ENCODE measurements at regions not wholly inside any gene's neighbourhood (a gene's known extent, or its start where the extent isn't known, plus 50 kb on each side); places are given as distances from the start of the nearest gene placed in this dataset.

DNA sequence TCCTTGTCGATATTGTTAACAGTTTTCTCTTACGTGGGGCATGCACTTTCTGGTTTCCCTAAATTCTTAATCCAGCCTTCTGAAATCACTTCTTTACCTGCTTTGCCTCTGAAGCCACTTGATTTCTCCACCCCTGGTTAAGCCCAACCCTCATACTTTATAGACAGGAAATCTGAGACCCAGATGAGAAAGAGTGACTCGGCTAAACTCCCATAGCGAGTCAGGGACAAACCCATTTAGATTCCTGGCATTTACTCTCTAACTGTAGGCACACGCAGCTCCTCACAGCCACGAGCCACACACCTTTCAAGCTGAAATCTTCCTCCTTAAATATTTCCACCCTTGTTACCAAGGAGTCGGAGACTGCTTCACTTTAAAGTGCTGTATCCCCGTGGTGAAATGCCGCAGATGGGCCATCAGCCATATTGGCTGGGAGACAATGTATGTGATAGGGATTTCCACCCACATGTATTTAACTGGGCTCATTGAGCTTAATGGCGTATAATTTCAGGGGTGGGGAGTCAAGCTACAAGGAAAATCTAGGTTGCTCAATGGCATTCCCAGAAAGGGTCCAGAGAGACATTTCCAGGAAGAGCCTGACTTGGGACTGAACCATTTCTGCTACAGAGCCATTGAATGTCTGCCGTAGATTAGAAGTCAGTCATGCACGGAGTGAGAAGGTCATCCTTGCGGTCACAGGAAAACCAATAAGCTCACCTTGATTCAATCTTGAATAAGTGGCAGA is 49.9 kb upstream of the GRK3 start:
- CTCF ChIA-PET (ENCODE audit: partially characterized antibody): interaction anchor here (0.6 to 1.2 kb wide), 4 partner anchors 13 to 105 kb away, joined by 3 to 5 read pairs (median 4); no protein-coding TSS in a partner anchor

More for the DNA sequence above, 49.9 kb upstream of the GRK3 start:
- Histone ChIP-seq H3K23me2 (ENCODE audit: low read depth, low read length) (no peaks in the 10 kb centered on the region), H2BK15ac (ENCODE audit: low read length) (no peak overlapping the region), H3K27ac (ENCODE audit: low read depth, low read length) (no peak overlapping the region), H2AFZ (ENCODE audit: low read length) (no peak overlapping the region), H3K9me3 (ENCODE audit: insufficient read depth in 2 of 2, low read depth in 1 of 2, low read length in 1 of 2) (no peaks in the 10 kb centered on the region), H3K79me2 (ENCODE audit: control insufficient read depth in 1 of 2, insufficient read depth in 2 of 2, low read length in 2 of 2) (no peaks in the 10 kb centered on the region), H3K4me1 (replicated peaks in 1 of 4; ENCODE audit: control insufficient read depth in 3 of 4, insufficient read depth in 4 of 4, low read length in 3 of 4) (peaks cover 0 to 7% (median under 1%) of the 10 kb centered on the region in 4 experiments; a peak in 2 of 7 replicates), H3K27me3 (replicated peaks in 1 of 4; ENCODE audit: control insufficient read depth in 3 of 4, extremely low read depth in 1 of 4, insufficient read depth in 3 of 4, low read length in 3 of 4) (no peaks in the 10 kb centered on the region), H3K36me3 (ENCODE audit: control insufficient read depth in 2 of 4, insufficient read depth in 4 of 4, low read length in 3 of 4) (peaks cover 0 to 4% (median 0%) of the 10 kb centered on the region in 4 experiments; a peak in 3 of 8 replicates), H2BK12ac (ENCODE audit: low read depth, low read length) (no peak overlapping the region), H2BK5ac (ENCODE audit: low read depth, low read length) (no peak overlapping the region), H3K9ac (replicated peaks in 1 of 4; ENCODE audit: extremely low read depth in 1 of 4, low read depth in 3 of 4, low read length in 3 of 4) (no peak overlapping the region), H2AK5ac (ENCODE audit: low read depth, low read length) (no peak overlapping the region), H4K8ac (ENCODE audit: extremely low read depth, insufficient read depth, low read length) (no peak overlapping the region), H3K23ac (ENCODE audit: insufficient read length) (no peak overlapping the region), H3K4me2 (ENCODE audit: insufficient read depth in 1 of 2, low read depth in 2 of 2, low read length in 2 of 2) (no peak overlapping the region), H3K14ac (ENCODE audit: insufficient read length) (no peak overlapping the region), H3K79me1 (ENCODE audit: low read depth, low read length) (no peaks in the 10 kb centered on the region), H3K56ac (replicated peaks; ENCODE audit: insufficient read length, low read depth, low read length) (no peak overlapping the region), H2BK120ac (replicated peaks; ENCODE audit: low read depth, low read length) (no peak overlapping the region), H3K4ac (replicated peaks; ENCODE audit: insufficient read length, low read depth, low read length) (no peak overlapping the region), H4K20me1 (replicated peaks in 1 of 2; ENCODE audit: control insufficient read depth in 1 of 2, insufficient read depth in 2 of 2, low read length in 2 of 2) (no peaks in the 10 kb centered on the region), H4K91ac (replicated peaks; ENCODE audit: insufficient read length, low read length) (no peak overlapping the region), H4K5ac (ENCODE audit: insufficient read length, low read depth, low read length) (no peak overlapping the region), H3K18ac (ENCODE audit: extremely low read depth, low read length) (no peak overlapping the region), H2BK20ac (ENCODE audit: low read length) (no peak overlapping the region), H3K4me3 (ENCODE audit: extremely low read depth in 1 of 4, insufficient read depth in 2 of 4, low read depth in 3 of 4, low read length in 4 of 4) (no peak overlapping the region)
- WGBS, 2 experiments (ENCODE audit: extremely low coverage in 1 of 2, insufficient coverage in 1 of 2, insufficient read length in 1 of 2, insufficient replicate concordance in 2 of 2, low coverage in 1 of 2, low lambda C conversion rate in 2 of 2, missing lambda C conversion rate in 1 of 2): 81% methylated on average over 13 of the region's 13 CpGs; no CpG with 5 or more reads in 1 of the 2 experiments
- TF ChIP-seq MAFK (IDR thresholded peaks at IDR 0.05; ENCODE audit: low read depth, low read length) (peak; percentile 75; the same call in 1 of the 2 replicates), YY1 (IDR thresholded peaks at IDR 0.05; ENCODE audit: low read depth, low read length) (peak; percentile 40; the same call in 1 of the 2 replicates), BACH1 (IDR thresholded peaks at IDR 0.05; ENCODE audit: low read length) (peak; percentile 95), TBP (IDR thresholded peaks at IDR 0.05; ENCODE audit: low read depth, low read length) (no peak)
- FAIRE-seq: peak; percentile 28
- DNase-seq (ENCODE audit: low read depth in 1 of 2, low spot score in 2 of 2): no peak
- POLR2A ChIA-PET (ENCODE audit: partially characterized antibody): no interaction called here

Measured in H1 (cell line).